Fibroblast of pulmonary artery (primary cell): ENCODE measurements at regions not wholly inside any gene's neighbourhood (a gene's known extent, or its start where the extent isn't known, plus 50 kb on each side); places are given as distances from the start of the nearest gene placed in this dataset.

Source experiments
- DNase-seq: peaks from one replicate; pipeline ENCODE4 v3.0.0-alpha.2; 2010; ENCODE audit warnings: low read depth
- H3K4me3 ChIP-seq: replicated peaks from 2 replicates; pipeline ENCODE4 v1.5.1; 2011; ENCODE audit warnings: low read depth, mild to moderate bottlenecking, control low read depth, low read length, moderate library complexity
- TF ChIP-seq, protein P1 (sequence below): IDR thresholded peaks from 2 replicates; pipeline ENCODE4 v1.5.1; 2011; ENCODE audit warnings: mild to moderate bottlenecking, control low read depth, low read length, inconsistent platforms; ENCODE audit errors: missing control alignments

DNA sequence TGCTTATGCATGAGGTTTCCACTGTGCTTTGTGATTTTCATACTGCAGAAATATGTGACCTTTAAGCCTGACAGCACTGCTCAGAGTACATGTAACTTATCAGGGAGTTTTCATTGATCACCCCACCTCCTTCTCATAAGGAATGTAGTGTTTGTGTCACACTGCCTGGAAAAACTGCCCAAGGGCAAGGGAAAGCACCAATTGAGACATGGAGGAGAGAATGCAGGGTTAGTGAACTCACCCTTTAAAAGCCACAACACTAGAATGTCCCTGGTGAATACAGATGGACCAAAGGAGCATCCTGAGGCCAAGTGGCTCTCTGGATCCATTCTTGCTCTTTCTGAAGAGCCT is 147.2 kb upstream of the SPATS2L start:
- no peak overlapping the region for H3K4me3 ChIP-seq
- TF ChIP-seq, protein P1, sequence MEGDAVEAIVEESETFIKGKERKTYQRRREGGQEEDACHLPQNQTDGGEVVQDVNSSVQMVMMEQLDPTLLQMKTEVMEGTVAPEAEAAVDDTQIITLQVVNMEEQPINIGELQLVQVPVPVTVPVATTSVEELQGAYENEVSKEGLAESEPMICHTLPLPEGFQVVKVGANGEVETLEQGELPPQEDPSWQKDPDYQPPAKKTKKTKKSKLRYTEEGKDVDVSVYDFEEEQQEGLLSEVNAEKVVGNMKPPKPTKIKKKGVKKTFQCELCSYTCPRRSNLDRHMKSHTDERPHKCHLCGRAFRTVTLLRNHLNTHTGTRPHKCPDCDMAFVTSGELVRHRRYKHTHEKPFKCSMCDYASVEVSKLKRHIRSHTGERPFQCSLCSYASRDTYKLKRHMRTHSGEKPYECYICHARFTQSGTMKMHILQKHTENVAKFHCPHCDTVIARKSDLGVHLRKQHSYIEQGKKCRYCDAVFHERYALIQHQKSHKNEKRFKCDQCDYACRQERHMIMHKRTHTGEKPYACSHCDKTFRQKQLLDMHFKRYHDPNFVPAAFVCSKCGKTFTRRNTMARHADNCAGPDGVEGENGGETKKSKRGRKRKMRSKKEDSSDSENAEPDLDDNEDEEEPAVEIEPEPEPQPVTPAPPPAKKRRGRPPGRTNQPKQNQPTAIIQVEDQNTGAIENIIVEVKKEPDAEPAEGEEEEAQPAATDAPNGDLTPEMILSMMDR, result no peak
- DNase-seq, result no peak

GRCh38 chr2:200159829-200160781 is 146.4 kb upstream of the SPATS2L start:
- TF ChIP-seq, protein P1, result no peak
- H3K4me3 ChIP-seq, result no peak overlapping the region
- DNase-seq, result no peak

DNA sequence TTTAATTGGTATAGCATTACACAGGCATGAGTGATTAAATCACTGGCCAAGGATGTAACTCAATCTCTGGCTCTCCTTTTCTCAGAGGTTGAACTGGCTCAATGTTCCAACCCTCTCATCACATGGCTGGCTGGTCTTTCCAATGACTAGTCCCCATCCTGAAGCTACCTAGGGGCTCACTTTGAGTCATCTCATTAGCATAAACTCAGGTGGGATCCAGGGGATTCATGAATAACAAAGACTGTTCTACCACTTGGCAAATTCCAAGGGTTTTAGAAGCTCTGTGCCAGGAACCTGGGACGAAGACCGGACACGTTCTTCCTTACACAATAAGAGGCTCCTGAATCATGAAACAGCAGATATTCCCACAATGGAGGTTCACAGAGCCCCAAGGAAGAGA is 145.0 kb upstream of the SPATS2L start:
- TF ChIP-seq, protein P1, result no peak
- no peak for DNase-seq
- H3K4me3 ChIP-seq, result no peak overlapping the region

GRCh38 chr2:200165687-200166086 is 140.8 kb upstream of the SPATS2L start:
- H3K4me3 ChIP-seq, result no peak overlapping the region
- TF ChIP-seq, protein P1, result no peak
- no peak for DNase-seq

DNA sequence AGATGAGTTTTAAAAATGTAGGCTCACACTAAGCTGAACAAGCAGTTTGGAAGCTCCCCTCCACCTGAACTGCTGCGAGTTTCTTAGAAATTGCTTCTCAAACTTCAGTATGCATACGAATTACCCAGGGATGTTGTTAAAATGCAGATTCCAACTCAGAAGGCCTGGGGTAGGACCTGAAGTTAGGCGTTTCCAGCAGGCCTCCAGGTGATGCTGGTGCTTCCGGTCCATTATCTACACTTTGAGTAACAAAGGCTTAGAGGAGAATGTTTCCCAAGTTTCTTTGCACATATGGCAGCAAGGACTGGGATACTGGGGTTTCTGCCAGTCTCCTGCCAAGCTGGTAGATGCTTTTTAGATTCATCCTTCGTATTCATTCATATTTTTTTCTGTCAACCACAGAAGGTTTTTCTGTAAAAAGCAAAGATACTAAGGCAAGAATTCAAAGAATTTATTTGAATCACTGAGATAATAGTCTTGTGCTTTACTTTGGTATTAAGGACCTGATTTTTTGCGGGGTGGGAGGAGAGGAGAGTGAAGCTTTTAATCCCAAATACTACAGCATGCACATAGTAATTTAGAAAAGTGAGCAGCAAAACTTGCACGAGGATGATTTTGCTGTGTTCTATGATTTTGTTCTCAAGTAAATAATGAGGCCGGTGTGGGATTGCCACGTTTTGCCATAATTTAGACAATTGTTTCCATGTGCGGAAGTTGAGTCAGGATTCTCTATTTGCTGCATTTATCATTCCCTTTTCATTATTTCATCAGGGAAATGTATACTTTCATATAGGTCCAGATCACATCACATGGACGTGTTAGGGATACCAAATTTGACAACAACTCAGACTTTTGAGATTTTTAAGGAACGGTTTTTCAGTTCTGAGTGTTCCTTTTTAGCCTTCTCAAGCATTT is 137.6 kb upstream of the SPATS2L start:
- TF ChIP-seq, protein P1, result no peak
- DNase-seq, result no peak
- no peak overlapping the region for H3K4me3 ChIP-seq

GRCh38 chr2:200170221-200170620 is 136.3 kb upstream of the SPATS2L start:
- TF ChIP-seq, protein P1, result no peak
- no peak for DNase-seq
- H3K4me3 ChIP-seq, result no peak overlapping the region
